Panc1 (cell line): ENCODE measurements at regions not wholly inside any gene's neighbourhood (a gene's known extent, or its start where the extent isn't known, plus 50 kb on each side); places are given as distances from the start of the nearest gene placed in this dataset.

Experiments used
- ATAC-seq: fragments of 200-7000 bp; cut with Tn5 transposase; 2 replicates; pipeline ENCODE4 v1.9.1; 2020; ENCODE audit warnings: mild to moderate bottlenecking, moderate library complexity
- BruUV-seq: library from RNA; stranded (reverse); fragments of 400-500 nt; replicated peaks from 2 replicates; lab custom pipeline; 2021; lab: Mats Ljungman, UMichigan
- CTCF ChIA-PET: fragments of 300-600 bp; sonication (Branson Sonifier 250); formaldehyde crosslinking; loops from one replicate; lab custom pipeline; 2022; ENCODE audit warnings: antibody characterized with exemption; lab: Charles Lee
- POLR2A ChIA-PET: fragments of 300-600 bp; sonication (Branson Sonifier 250); formaldehyde crosslinking; loops from one replicate; lab custom pipeline; 2022; ENCODE audit warnings: antibody characterized with exemption; lab: Charles Lee
- DNase-seq: peaks from one replicate; pipeline ENCODE4 v3.0.0-alpha.2; 2010; ENCODE audit warnings: low read depth, low spot score
- H3K27ac ChIP-seq: 2 replicates; pipeline ENCODE4 v1.5.1; 2011; ENCODE audit warnings: mild to moderate bottlenecking, low read length, inconsistent platforms
- H3K27me3 ChIP-seq: fragments of 200-500 bp; sonication (Bioruptor generic); 2 replicates; pipeline ENCODE4 v1.6.0; 2014; ENCODE audit warnings: low read length, inconsistent platforms; ENCODE audit not compliant: control insufficient read depth, insufficient read depth
- H3K36me3 ChIP-seq: fragments of 200-500 bp; sonication (Bioruptor generic); 2 replicates; pipeline ENCODE4 v1.5.1; 2014; ENCODE audit warnings: inconsistent platforms, mild to moderate bottlenecking, low read length, moderate library complexity; ENCODE audit not compliant: control insufficient read depth, insufficient read depth
- H3K4me1 ChIP-seq: 2 replicates; pipeline ENCODE4 v1.5.1; 2011; ENCODE audit warnings: inconsistent platforms, mild to moderate bottlenecking, low read length, moderate library complexity; ENCODE audit not compliant: control insufficient read depth, insufficient read depth
- H3K4me3 ChIP-seq, 2 experiments: 2 replicates each; pipeline ENCODE4 v1.5.1; 2011 to 2012; ENCODE audit warnings: low read depth in 2 of 2, low read length in 2 of 2, mild to moderate bottlenecking in 2 of 2, inconsistent platforms in 1 of 2, moderate library complexity in 1 of 2
- H3K9me3 ChIP-seq: fragments of 200-500 bp; sonication (Bioruptor generic); 2 replicates; pipeline ENCODE4 v1.5.1; 2014; ENCODE audit warnings: low read depth, mild to moderate bottlenecking, inconsistent platforms, low read length, moderate library complexity; ENCODE audit not compliant: control insufficient read depth, insufficient read depth
- POLR2AphosphoS5 ChIP-seq: IDR thresholded peaks from 2 replicates; pipeline ENCODE4 v1.6.1; 2012; ENCODE audit warnings: mild to moderate bottlenecking, low read depth, low read length, moderate library complexity
- SIN3A ChIP-seq: IDR thresholded peaks from 2 replicates; pipeline ENCODE4 v1.6.1; 2012; ENCODE audit warnings: low read depth, mild to moderate bottlenecking, low read length, moderate library complexity, borderline replicate concordance; ENCODE audit not compliant: insufficient read depth
- TCF7L2 ChIP-seq: IDR thresholded peaks from 2 replicates; pipeline ENCODE4 v1.6.1; 2011; ENCODE audit warnings: mild to moderate bottlenecking, low read depth, low read length, inconsistent platforms
- in situ Hi-C: cut with HindIII; loops from 2 replicates; pipeline ENCODE4 v1.10.0; 2016; ENCODE audit warnings: low sequenced_read_pairs, low pct_unique_long_range_greater_than_20kb
- intact Hi-C: fragments of 100-400 bp; cut with micrococcal nuclease; formaldehyde crosslinking; loops from one replicate; pipeline ENCODE4 v1.10.0; 2022; ENCODE audit not compliant: unreplicated experiment
- TF ChIP-seq, protein P1 (sequence below), 2 experiments: IDR thresholded peaks; 2 replicates each; pipeline ENCODE4 v1.6.1; 2011 to 2012; ENCODE audit warnings: low read depth in 2 of 2, control low read depth in 1 of 2, low read length in 1 of 2, mild to moderate bottlenecking in 1 of 2, moderate library complexity in 1 of 2; ENCODE audit not compliant: insufficient read depth in 1 of 2
- TF ChIP-seq, protein P2 (sequence below): fragments of 450-650 bp; IDR thresholded peaks from 2 replicates; pipeline ENCODE4 v1.5.1; 2017; ENCODE audit warnings: mild to moderate bottlenecking

DNA sequence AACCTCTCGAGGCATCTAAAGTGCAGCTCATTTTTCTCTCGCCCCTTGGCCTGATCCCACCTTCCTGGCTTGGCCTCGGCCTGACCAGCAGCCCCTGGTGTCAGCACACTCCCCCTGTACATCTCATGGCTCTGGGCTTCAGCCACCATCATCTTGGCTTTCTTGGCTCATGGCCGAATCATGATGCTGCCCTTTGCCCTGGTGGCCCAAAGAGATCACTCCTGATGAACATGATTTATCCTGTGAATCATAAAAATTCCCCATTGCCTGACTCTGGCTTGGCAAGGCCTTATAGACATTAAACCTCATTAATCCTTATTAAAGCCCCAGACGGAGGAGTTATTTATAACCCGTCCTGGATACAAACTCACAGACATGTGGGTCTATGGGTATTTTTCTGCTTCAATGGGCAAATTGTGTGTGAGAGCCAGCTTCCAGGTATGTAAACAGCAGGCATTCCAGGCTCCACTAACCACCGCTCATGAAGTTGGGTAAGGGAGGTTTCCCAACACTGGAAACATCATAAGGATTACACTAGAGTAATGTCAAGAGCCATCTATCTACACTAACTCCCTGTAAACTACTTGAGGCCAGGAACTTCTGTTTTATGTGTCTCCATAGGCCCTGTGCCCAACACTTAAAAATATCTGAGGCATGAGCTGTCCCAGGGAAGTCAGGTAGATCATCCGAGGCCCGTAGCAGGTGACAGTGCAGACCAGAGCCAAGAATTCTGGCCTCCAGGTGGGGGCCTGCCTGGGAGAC, 171.2 kb downstream of the TTC8 start:
- in situ Hi-C loops (no loop called here), intact Hi-C loops (no loop called here)
- Histone ChIP-seq H3K27ac (no peak overlapping the region), H3K4me1 (no peaks in the 10 kb centered on the region), H3K4me3 (no peak overlapping the region), H3K36me3 (no peaks in the 10 kb centered on the region), H3K9me3 (no peaks in the 10 kb centered on the region), H3K27me3 (no peaks in the 10 kb centered on the region)
- no TSS peak for BruUV-seq
- TF ChIP-seq TCF7L2 (no peak), POLR2AphosphoS5 (no peak), SIN3A (no peak)
- TF ChIP-seq, protein P1, sequence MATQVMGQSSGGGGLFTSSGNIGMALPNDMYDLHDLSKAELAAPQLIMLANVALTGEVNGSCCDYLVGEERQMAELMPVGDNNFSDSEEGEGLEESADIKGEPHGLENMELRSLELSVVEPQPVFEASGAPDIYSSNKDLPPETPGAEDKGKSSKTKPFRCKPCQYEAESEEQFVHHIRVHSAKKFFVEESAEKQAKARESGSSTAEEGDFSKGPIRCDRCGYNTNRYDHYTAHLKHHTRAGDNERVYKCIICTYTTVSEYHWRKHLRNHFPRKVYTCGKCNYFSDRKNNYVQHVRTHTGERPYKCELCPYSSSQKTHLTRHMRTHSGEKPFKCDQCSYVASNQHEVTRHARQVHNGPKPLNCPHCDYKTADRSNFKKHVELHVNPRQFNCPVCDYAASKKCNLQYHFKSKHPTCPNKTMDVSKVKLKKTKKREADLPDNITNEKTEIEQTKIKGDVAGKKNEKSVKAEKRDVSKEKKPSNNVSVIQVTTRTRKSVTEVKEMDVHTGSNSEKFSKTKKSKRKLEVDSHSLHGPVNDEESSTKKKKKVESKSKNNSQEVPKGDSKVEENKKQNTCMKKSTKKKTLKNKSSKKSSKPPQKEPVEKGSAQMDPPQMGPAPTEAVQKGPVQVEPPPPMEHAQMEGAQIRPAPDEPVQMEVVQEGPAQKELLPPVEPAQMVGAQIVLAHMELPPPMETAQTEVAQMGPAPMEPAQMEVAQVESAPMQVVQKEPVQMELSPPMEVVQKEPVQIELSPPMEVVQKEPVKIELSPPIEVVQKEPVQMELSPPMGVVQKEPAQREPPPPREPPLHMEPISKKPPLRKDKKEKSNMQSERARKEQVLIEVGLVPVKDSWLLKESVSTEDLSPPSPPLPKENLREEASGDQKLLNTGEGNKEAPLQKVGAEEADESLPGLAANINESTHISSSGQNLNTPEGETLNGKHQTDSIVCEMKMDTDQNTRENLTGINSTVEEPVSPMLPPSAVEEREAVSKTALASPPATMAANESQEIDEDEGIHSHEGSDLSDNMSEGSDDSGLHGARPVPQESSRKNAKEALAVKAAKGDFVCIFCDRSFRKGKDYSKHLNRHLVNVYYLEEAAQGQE (IDR thresholded peaks at IDR 0.05; ENCODE audit: insufficient read depth in 1 of 2, low read depth in 2 of 2, low read length in 1 of 2) = no peak
- TF ChIP-seq, protein P2, sequence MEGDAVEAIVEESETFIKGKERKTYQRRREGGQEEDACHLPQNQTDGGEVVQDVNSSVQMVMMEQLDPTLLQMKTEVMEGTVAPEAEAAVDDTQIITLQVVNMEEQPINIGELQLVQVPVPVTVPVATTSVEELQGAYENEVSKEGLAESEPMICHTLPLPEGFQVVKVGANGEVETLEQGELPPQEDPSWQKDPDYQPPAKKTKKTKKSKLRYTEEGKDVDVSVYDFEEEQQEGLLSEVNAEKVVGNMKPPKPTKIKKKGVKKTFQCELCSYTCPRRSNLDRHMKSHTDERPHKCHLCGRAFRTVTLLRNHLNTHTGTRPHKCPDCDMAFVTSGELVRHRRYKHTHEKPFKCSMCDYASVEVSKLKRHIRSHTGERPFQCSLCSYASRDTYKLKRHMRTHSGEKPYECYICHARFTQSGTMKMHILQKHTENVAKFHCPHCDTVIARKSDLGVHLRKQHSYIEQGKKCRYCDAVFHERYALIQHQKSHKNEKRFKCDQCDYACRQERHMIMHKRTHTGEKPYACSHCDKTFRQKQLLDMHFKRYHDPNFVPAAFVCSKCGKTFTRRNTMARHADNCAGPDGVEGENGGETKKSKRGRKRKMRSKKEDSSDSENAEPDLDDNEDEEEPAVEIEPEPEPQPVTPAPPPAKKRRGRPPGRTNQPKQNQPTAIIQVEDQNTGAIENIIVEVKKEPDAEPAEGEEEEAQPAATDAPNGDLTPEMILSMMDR = no peak
- ChIA-PET POLR2A (no interaction called here), CTCF (no interaction called here)
- DNase-seq (no peak), ATAC-seq (no peak)

DNA sequence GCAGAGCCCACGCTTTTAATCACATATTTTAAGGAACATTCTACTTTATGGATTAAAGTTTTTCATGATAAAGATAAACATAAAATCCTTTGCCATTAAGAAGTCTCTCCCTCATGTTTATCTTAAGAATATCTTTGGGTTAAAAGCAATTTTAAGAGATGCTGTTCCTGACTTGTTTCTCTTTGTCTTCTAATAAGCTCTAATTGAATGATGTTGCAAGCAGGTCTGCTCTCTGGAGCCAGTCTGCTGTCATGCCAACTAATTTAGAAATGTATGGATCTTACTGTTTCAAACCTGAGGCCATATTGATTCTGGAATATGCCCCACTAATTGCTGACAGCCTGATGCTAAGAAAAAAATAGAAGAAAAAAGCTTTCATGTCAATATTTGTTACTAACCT, 173.6 kb downstream of the TTC8 start:
- BruUV-seq = no TSS peak
- no peak for DNase-seq
- CTCF ChIA-PET = no interaction called here
- Histone ChIP-seq H3K27me3 (no peaks in the 10 kb centered on the region), H3K36me3 (no peaks in the 10 kb centered on the region), H3K9me3 (no peaks in the 10 kb centered on the region), H3K4me1 (no peaks in the 10 kb centered on the region), H3K4me3 (no peak overlapping the region), H3K27ac (no peak overlapping the region)
- ATAC-seq = no peak
- POLR2A ChIA-PET = no interaction called here
- intact Hi-C loops (no loop called here), in situ Hi-C loops (no loop called here)
- TF ChIP-seq, protein P1 (IDR thresholded peaks at IDR 0.05; ENCODE audit: insufficient read depth in 1 of 2, low read depth in 2 of 2, low read length in 1 of 2) = no peak
- TF ChIP-seq, protein P2 = no peak
- TF ChIP-seq POLR2AphosphoS5 (no peak), TCF7L2 (no peak), SIN3A (no peak)
